ENCODE measurements at regions not wholly inside any gene's neighbourhood (a gene's known extent, or its start where the extent isn't known, plus 50 kb on each side); places are given as distances from the start of the nearest gene placed in this dataset.

DNA sequence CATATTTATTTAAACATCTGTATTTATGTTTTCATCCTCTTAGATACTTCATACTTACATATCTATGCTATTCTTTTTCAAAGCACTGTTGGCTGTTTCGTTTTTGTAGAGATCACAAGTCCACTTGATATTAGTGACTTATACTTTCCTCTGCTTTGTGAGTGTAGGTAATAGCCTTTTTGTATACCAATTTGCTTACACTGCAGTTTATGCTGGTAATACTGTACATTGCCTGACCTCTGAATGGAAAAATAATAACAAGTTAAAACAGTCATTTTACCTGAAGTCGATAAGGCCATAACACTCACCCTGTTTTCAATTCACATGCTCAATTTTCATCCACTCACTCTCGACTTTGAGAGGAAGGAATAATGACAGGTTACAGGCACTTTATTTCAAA, 89.9 kb upstream of the NANOGP8 start:
- DNase-seq (ENCODE audit: low read depth), result no peak
- no peak overlapping the region for H3K4me3 ChIP-seq (ENCODE audit: control insufficient read depth, low read depth, low read length)
- TF ChIP-seq, protein P1, sequence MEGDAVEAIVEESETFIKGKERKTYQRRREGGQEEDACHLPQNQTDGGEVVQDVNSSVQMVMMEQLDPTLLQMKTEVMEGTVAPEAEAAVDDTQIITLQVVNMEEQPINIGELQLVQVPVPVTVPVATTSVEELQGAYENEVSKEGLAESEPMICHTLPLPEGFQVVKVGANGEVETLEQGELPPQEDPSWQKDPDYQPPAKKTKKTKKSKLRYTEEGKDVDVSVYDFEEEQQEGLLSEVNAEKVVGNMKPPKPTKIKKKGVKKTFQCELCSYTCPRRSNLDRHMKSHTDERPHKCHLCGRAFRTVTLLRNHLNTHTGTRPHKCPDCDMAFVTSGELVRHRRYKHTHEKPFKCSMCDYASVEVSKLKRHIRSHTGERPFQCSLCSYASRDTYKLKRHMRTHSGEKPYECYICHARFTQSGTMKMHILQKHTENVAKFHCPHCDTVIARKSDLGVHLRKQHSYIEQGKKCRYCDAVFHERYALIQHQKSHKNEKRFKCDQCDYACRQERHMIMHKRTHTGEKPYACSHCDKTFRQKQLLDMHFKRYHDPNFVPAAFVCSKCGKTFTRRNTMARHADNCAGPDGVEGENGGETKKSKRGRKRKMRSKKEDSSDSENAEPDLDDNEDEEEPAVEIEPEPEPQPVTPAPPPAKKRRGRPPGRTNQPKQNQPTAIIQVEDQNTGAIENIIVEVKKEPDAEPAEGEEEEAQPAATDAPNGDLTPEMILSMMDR (conservative IDR thresholded peaks at IDR 0.05; ENCODE audit: control insufficient read depth, insufficient read depth, low read depth, low read length), result no peak

DNA sequence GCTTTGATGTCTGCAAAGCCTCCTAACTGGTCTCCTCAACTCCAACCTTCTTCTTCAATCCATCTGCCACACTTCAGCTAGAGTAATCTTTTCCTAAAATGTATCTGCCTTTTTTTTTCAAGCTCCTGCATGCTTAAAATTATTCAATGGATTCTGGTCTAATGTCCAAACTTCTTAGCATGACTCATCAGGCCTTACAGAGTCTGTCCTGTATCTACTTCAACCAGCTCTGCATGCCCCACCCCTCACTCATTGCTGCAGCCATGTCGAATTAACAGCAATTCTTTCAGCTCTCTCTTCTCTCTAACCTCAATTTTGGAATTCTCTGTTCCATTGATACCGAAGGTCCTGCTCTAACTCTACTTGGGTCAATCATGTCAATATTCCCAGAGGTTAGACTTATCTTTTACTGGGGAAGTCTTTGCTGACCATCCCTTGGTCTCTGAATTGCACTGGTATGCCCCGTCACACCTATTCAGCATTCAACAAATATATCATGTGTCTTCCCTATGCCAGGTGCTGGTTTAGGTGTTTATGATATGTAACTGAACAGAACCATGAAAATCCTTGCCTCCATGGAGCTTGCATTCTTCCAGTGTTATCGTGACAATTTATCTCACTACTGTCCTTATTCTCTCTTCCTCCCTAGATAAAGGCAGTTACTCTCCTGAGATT, 88.5 kb upstream of the NANOGP8 start:
- TF ChIP-seq, protein P1 (conservative IDR thresholded peaks at IDR 0.05; ENCODE audit: control insufficient read depth, insufficient read depth, low read depth, low read length), result no peak
- H3K4me3 ChIP-seq (ENCODE audit: control insufficient read depth, low read depth, low read length), result no peak overlapping the region
- peak; percentile 56 for DNase-seq (ENCODE audit: low read depth)

DNA sequence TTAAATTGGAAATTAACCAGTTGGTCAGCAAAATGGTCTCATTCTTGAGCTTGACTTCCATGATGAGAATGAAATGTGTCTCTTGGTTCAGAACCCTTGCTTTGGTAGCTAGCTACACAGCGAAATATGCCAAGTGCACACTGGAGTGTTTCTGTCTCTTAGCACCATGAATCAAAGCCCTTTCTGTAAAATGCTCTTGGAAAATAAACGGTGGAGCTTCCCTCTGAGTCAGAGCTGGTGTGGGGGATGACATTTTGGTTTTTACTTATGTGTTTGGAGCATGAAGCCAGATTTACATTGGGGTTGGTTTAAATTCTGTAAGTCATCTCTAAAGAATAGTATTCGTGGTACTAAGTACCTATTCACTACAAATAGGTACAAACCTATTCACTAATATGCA, 85.1 kb upstream of the NANOGP8 start:
- TF ChIP-seq, protein P1 (conservative IDR thresholded peaks at IDR 0.05; ENCODE audit: control insufficient read depth, insufficient read depth, low read depth, low read length), result no peak
- peak; percentile 50 for DNase-seq (ENCODE audit: low read depth)
- no peak overlapping the region for H3K4me3 ChIP-seq (ENCODE audit: control insufficient read depth, low read depth, low read length)

DNA sequence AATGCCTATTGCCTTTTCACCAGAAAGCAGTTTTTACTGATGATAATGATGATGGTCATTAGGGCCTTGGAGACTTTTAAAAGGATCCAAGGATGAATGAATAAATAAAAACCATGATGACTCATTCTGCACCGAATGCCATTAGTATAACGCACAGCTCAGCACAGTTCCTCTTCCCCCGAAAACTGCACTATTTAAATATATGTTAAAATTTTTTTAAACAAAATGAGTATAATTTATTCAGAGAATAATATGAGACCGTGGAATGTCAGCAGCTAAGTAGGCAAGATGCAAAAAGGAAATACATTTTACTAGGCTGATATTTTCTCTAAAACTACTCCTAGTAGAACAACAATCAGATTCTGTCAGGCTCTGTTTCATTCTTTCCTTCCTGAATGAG, 83.4 kb upstream of the NANOGP8 start:
- H3K4me3 ChIP-seq (ENCODE audit: control insufficient read depth, low read depth, low read length), result no peak overlapping the region
- peak; percentile 83 for DNase-seq (ENCODE audit: low read depth)
- TF ChIP-seq, protein P1 (conservative IDR thresholded peaks at IDR 0.05; ENCODE audit: control insufficient read depth, insufficient read depth, low read depth, low read length), result no peak

DNA sequence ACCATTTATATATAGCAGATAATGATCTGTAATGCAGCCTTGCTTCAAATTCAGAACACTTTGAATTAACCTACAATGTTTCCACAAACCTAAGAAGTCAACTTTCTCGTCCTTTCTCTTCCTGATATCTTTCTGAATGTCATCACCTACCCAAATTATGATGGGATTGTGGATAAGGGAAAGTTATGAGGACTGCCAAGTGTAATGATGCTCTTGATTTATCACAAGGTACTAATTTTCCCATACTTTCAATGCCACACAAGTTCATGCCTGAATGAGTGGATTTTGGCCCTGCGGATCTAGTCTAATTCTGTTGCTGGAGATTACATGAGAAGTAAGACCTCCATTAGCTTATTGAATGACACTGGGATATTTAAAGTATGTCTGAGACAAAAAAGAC, 82.6 kb upstream of the NANOGP8 start:
- no peak overlapping the region for H3K4me3 ChIP-seq (ENCODE audit: control insufficient read depth, low read depth, low read length)
- DNase-seq (ENCODE audit: low read depth), result no peak
- TF ChIP-seq, protein P1 (conservative IDR thresholded peaks at IDR 0.05; ENCODE audit: control insufficient read depth, insufficient read depth, low read depth, low read length), result no peak

DNA sequence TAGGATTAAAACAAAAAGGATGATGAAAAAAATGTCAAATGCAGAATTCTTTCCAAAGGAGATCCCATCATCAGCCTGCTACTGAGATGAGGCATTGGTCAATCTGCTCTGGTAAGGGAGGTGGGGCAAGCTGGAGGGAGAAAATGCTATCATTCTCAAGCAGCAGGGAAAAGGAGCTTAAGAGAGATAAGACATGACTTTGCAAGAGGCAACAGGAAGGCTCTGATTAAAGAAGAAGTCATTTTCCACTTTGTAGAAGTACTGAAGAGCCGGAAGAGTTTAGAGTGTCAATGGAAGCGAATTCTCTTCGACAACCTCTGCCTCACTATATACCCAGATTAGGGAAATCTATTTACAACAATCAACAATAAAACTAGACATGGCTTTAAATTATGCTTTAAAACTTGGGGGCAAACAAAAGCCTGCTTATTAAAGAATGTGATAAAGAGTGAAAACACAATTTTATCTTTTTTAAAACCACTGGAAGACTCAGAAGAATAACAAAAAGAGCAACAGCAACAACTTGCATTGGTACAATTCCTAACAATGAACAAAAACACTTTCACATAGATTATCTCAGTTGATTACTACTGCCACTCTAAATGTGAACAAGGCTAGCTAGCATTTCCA, 81.8 kb upstream of the NANOGP8 start:
- no peak for DNase-seq (ENCODE audit: low read depth)
- TF ChIP-seq, protein P1 (conservative IDR thresholded peaks at IDR 0.05; ENCODE audit: control insufficient read depth, insufficient read depth, low read depth, low read length), result no peak
- H3K4me3 ChIP-seq (ENCODE audit: control insufficient read depth, low read depth, low read length), result no peak overlapping the region

Data from fibroblast of mammary gland (primary cell).